ENCODE measurements at regions not wholly inside any gene's neighbourhood (a gene's known extent, or its start where the extent isn't known, plus 50 kb on each side); places are given as distances from the start of the nearest gene placed in this dataset.

DNA sequence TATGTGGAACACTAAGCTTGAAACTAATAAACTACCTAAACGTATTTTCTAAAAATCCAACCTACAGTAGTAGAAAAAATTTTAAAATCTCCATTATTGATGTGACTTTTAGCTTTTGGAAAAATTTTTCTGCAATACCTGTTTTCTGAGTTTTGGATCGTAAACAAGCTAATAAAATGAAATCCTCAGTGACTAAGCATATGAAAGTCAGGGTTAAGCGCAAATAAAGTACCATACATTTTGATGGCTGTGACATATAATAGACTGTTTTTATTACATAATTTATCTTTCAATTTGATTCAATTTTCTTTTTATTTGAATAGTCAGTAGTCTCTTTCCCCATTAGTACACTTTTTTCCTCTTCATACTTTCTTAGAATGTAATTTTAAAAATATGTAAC lies 683.6 kb downstream of the NUP35 start:
- no peak for TF ChIP-seq HDGF (IDR thresholded peaks at IDR 0.05; ENCODE audit: borderline replicate concordance)
- TF ChIP-seq FOXK2 (IDR thresholded peaks at IDR 0.05), result no peak
- no peak for TF ChIP-seq BHLHE40 (IDR thresholded peaks at IDR 0.05; ENCODE audit: borderline replicate concordance)
- no peak for TF ChIP-seq SP1 (IDR thresholded peaks at IDR 0.05)
- no peak for TF ChIP-seq LEF1 (IDR thresholded peaks at IDR 0.05; ENCODE audit: borderline replicate concordance)
- no peak for TF ChIP-seq ZNF384 (IDR thresholded peaks at IDR 0.05)
- TF ChIP-seq ELF4 (IDR thresholded peaks at IDR 0.05), result no peak
- no peak for TF ChIP-seq PKNOX1 (IDR thresholded peaks at IDR 0.05)
- no peak for TF ChIP-seq SUZ12 (IDR thresholded peaks at IDR 0.05)
- TF ChIP-seq TARDBP (IDR thresholded peaks at IDR 0.05), result no peak
- no peak for TF ChIP-seq NFRKB (IDR thresholded peaks at IDR 0.05)
- TF ChIP-seq FOXM1 (IDR thresholded peaks at IDR 0.05; ENCODE audit: borderline replicate concordance), result no peak
